HG02571 (cell line): ENCODE measurements at regions not wholly inside any gene's neighbourhood (a gene's known extent, or its start where the extent isn't known, plus 50 kb on each side); places are given as distances from the start of the nearest gene placed in this dataset.

ENCODE experiments used
- ATAC-seq: cut with Tn5 transposase; IDR thresholded peaks from one replicate; pipeline ENCODE4 v1.9.1; 2021; ENCODE audit warnings: mild to moderate bottlenecking, moderate library complexity; ENCODE audit not compliant: unreplicated experiment

DNA sequence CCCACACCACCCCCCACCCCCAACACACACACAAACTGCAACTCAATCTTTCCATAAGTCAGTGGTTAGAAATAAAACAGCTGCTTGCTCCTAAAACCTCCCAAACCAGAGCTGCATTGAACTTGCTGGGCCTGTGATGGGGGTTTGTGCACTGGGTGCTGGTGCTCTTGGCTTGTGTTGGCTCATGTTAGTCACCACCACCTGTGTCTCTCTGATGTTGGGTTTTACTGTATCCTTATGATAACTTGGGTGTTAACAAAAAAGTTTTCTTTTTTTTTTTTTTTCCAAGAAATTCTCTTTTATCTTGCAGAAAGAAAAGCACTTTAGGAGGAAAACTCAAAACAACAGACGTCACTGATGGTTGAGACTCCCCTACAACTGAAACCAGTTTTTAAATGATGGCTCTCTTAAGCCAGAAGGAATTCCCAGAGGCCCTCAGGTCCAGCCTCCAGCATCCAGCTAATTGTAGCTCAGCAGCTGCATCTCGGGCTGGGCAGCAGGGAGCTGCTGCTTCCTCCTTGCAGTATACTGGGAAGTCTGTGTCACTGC, 79.9 kb upstream of the DRD2 start:
- ATAC-seq, result no peak

DNA sequence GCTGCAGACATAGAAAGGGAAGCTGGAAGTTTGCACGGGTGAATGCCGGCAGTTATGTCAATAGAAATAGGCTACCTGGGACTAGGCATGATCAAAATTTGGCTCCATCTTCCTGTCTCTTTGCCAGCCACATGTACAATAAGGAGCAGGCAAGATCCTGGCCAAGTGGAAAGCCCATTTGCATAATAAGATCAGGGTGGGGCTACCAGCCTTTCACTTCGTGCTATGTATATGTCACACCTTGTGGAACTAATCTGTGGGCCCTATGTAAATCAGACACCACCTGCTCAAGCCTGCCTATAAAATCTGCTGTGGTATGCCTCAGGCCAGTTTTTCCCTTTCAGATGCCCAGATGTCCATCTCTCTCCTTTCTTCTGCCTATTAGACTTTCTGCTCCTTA, 79.3 kb upstream of the DRD2 start:
- ATAC-seq, result no peak

DNA sequence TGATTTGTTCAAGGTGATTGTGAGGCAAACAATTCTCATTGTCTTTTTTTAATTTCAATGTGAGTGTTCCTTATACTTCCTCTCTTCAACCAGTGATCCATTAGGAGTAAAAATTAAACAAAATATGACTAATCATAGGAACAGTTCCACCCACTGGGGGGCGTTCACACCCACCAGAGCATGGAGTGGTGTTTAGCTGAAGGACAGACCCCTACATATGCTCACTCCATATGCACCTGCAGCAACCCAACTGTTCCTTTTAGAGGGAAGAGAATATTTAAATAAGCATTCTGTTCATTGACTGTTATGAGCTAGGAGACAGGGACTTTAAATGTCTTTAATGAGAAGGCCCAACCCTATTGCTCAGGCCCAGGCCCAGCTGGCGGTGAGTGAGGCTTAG, 78.7 kb upstream of the DRD2 start:
- ATAC-seq, result no peak

DNA sequence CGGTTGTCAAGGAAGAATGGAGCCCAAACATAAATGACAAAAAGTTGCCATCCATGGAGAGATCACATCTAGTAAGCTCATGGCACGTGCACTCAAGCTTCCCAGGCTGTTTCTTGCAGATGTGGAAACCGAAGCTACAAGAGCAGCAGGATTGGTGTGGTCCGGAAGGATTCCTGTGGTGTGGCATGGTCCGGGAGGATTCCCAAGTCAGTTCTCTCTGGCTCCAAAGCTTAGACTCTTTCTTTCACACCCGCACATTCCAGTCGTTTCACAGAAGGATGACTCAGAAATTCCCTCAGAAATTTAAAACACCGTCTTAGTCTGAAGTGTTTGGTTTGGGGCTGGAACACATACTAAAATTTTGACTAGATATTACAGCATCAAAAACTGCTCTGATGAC, 78.0 kb upstream of the DRD2 start:
- ATAC-seq, result no peak

DNA sequence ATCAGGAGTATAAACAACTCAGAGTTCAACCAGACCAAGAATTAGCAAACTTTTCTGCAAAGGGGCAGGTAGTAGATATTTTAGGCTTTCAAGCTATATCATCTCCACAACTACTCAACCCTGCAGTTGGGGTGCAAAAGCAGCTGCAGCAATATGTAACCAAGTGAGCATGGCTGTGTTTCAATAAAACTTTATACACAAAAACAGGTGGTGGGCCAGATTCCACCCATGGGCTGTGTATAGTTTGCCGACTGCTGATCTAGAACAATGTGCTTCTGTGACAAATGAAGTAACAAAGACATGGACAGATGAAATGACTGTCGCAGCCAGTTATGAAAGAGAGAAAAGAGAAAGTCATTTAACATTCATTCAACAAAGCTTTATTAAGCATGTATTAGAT, 77.1 kb upstream of the DRD2 start:
- ATAC-seq, result no peak

DNA sequence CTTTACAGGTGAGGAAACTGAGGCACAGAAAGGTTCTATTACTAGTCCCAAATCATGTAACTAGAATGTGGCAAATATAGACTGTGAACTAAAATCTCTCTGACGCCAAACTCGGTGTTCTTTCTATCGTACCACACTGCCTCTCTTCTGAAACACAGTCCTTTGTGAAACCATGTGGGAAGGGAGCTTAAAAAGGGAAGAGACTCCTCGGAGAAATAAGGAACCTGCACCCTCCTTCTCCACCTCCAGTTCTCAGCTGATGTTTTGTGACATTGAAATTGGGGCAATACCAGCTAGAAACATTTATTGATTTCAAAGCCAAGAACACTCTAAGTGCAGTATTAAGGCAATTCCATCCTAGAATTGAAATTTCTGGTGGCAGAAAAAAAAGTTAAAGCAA, 76.4 kb upstream of the DRD2 start:
- no peak for ATAC-seq

DNA sequence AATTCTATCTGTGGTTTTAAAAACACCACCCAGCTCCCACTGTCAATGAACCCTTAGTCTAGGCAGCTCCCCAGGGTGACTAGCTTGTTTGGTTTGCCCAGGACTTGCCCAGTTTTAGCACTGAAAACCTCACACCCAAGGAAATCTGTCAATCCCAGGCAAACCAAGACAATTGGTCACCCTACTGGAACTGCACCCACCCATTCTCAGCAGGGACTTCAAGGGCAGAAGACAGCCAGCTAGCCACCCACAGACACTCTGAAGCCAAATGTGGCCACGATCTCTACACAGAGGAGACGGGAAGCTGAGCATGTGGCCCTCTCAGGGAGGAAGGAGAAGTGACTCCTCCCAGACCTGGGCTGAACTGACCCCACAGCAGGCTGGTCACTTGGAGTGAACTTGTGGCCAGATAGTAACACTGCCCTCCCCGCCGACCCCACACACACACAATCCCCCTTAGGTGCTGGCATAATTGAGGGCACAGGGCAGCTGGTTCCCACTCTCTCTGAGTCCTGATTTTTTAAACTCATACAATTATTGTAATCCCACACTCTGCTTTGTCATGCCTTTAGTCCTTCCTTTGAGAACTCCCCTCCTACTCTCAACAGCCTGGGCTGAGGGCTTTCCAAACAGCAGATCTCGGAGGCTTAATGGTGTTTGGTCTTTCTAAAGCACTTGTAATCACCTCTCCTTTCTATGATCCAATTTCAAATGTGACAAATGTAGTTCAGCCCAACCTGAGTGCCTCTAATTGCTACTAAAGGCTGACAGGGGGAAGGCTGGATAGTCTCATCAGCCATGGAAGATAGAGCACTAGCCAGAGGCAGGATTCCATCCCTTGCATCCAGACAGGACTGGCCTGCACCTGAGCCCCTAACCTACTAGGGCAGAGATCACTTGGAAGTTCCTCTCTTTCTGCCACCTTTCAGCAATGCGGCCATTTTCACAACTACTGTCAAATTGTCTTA, 74.7 kb upstream of the DRD2 start:
- no peak for ATAC-seq

DNA sequence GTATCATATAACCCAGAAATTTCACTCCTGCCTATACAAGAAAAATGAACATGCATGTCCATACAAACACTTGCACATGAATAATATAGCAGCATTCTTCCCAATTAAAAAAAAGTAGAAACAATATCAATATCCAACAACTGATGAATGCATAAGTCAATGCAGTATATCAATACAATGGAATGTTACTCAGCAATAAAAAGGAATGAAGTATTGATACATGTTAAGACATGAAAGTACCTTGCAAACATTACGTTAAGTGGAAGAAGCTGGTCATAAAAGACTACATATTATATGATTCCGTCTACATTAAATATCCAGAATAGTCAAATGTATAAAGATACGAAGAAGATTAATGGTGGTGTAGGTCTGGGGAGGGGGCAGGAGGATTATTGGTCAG, 73.9 kb upstream of the DRD2 start:
- ATAC-seq, result no peak

DNA sequence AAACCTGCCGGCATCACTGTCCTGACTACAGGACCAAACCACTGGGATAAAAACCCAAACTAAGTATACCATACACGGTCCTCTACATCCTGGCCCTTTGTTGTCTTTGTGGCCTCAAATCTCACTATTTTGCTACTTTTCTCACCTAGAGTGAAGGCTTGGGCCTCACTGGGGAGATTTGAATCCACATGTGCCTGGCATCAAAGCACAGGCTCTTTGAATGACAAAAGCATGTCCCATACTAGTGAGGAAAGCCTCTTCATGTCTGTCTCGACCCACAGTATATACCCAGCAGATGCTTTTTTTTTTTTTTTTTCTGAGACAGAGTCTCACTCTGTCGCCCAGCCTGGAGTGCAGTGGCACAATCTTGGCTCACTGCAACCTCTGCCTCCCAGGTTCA, 72.5 kb upstream of the DRD2 start:
- no peak for ATAC-seq

DNA sequence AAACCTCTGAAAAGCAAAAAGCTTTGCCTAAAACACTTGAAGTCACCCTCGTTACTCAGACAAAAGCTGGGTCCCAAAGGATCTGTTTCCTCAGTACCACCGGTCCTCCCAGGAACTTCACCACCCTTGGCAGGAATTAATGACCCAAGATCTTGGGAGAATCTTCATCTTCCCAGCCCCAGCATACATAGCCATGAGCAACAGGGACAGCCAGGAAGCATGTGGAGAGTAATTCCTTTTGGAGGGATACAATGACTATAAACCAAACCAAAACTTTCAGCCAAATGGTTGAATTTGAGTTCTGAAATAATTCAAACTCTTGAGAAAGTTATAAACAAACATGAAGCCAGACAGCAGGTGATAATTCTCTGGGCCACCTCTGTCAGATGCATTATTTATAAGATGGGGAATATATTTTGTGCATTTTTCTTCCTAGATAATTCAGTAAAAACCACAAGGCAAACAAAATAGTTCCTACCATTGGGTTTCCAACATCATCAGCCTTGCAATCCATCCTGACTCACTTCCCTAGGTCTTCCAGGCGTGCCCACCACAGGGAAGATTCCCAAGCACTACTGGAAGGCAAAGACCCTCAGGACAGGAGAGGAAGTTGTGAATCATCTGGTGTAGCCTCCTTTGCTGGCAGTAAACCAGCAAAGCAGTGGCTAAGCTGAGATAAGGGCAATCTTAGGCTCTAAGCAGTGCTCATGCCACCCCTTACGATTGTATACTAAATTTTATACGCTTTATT, 71.7 kb upstream of the DRD2 start:
- ATAC-seq, result no peak

DNA sequence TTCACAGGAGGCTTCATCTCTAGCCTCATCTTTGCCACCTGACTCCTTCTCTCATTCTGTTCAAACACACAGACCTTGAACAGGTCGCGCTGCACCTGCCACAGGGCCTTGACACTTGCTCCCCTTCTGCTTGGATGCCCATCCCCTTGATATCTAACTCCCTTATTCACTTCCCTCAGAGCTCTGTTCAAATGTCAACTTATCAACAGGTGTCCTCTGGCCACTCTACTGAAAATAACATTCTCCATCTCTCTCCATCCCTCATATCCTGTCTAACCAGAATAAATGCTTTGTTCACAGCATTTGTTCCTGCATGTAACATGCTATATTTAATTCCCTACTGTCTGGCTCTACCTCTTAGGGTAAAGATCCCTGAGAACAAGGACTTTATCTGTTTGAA, 67.2 kb upstream of the DRD2 start:
- ATAC-seq, result no peak

DNA sequence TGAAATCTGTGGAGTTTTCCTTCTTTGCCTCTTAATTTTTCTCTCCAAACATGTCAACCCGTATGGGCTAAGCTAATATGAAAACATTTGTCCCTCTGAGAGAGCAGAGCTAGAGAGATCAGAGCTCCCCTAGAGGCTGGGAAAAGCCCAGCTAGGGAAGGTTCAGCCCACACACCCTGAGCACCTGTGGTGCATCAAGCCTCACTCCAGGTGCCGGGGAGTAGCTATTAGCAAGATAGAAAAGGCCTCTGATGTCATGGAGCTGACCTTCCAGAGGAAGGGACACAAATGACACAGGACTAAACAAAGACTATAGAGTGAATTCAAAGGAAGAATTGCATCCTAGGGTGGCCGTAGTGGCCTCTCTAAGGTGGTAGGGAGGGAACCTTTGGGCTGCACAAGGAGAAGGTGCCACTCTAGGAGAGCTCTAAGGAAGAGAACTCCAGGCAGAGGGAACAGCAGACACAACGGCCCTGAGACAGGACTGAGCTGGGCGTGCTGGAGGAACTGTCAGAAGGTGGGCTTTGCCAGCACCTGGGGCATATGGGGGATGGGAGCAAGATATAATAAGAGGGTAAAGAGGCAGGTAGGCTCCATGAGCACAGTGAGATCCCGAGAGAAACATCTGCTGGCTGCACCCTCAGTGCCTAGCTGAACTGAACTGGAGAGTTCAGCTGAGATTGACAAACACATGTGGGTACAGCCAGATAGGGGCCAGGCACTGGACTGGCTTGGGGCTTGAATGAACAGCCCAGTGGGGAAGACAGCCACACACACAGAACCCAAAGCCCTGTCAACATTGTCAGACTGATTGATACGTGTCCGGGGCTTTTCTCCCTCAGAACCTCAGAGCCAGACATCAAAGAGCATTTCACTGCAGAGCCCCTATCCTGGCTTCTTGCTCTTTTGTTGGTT, 65.5 kb upstream of the DRD2 start:
- ATAC-seq, result no peak

DNA sequence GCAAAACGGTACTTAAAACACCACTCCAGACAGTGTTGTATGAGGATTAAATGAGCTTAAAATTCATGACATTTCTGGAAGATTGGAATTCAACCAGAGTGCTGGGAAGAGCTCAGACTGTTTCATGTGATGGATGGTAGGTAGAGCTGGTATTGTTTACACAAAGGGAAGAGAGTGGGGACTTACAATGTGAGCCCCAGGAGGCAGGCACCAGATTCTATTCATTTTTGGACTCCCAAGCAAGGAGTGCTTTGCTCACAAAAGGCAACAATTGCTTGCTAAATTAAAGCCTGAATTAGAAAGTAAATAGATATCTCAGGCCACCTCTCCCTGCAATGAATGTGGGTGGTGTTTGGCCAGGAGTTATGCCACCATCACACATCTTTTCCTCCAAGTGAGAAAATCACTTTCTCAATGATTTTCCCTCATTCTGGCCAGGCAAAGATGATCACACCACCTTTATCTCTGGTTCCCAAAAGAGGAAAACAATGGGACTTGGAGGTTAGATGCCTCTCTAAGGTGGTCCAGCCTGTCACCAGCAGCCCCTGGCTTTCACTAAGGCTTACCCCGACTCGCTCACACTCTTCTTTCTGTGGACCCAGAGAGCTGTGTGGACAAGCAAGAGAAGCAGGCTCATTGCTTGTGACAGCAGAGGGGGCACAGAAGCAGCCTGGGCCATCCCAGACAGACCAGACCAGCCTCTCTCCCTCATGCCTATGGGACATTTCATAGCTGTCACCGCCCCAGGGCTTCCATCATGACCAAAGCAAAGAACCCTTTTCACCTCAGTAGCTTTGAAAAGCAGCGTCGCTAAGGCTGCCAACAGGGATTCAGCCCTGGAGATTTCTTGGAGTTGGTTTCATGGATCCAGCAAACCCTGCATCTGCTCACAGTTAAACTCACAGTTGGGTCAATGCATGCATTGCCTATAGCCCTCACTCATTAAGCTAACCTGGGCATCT, 63.5 kb upstream of the DRD2 start:
- ATAC-seq, result no peak

DNA sequence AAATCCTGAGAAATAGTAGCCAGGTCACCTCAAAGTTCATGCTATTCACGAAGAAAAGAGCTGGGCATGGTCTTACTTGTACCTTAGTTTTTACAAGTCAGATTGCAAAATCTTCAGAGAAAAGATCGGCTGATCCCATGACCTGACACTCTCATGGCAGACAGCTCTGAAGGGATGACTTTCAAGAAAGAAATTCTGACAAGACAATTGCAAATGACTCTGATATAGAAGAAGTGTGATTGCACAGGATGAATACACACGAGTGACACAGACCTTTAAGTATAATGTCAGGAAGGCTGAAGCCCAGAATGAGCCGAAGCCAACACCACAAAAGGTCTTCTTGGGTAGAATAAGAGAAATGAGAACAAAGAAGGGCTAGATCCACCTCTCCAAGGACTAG, 59.4 kb upstream of the DRD2 start:
- ATAC-seq, result no peak

DNA sequence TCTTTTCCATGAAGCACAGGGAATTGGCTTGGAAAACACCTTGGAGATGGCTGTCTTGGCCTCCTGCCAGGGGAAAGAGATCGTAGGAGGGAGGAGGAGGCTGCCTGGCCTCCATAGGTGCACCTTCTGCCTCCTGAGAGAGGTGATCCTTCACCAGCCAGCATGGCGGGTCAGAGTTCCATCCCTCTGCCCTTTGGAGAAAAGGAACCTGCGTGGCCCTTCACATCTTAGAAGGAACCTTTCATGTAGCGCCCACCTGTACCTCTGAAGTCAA, 58.2 kb upstream of the DRD2 start:
- ATAC-seq, result no peak

DNA sequence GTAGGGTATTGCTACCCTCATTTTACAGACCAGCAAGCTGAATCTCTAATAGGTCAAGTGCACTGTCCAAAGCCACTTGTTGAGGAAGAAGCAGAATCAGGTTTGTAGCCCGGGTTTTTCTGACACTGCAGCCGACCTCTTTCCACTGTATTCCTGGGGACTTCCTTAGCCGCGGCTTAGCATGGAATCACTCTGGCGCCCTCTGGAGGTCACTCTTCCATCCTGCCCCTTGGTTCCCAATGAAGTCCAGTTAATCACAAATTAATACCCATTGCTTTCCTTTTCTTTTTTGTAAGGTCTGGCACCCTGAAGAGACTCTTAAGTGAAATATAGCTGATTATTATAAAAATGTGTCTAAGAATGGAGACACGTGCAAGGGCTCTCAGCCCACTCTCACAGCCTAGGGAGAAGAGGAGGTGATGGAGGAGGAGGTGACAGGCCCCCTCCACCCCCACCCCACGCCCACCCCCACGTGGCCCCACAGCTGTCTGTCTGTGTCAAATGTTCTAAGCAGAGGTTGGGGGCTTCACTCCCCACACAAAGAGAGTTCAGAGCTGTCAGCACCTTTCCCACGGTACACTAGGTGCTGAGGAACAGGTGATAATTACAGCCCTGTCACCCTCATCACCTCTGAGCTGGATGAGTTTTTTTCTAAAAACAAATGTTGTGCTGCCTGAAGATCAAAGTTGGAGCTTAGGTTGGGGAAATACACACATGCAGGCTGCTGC, 57.7 kb upstream of the DRD2 start:
- no peak for ATAC-seq

DNA sequence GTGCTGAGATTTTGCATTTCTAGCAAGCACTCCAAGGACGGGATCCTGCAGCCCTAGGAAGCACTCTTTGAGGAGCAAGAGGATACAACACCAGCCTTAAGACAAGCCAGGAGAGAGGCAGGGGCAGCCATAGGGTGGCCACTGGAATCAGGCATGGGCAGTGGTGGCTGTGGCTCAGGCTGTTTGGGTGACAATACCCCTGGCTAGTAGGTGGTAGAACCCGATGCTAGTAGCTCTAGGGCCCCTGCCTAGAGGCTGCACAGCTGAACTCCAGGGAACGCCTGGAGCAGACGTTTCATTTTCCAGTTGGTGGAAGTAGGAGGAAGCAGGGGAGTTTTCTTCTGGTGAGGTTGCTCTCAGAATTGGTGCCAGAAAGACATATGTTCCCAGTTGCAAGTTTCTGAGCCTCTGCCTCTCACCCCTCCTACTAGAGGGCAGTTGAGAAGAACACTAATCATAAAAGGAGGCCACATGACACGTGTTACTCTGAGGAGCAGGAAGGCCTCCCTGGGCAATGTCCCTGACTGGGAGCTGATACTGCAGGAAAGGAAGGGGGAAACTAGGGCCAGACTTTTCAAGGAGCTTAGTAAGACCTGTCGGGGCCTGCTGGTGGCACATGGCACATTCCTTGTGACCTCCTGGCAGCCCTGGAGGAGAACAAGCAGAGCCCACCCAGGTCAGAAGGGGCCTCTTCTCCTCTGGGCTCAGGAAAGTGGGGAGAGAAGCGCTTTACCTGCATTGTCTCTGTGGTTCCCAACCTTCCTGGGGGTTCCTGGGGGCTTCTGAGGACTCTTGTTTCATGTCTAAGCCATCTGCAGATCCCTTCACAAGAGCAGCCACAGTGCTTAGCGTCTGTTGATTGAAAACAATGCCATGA, 56.6 kb upstream of the DRD2 start:
- ATAC-seq, result no peak

DNA sequence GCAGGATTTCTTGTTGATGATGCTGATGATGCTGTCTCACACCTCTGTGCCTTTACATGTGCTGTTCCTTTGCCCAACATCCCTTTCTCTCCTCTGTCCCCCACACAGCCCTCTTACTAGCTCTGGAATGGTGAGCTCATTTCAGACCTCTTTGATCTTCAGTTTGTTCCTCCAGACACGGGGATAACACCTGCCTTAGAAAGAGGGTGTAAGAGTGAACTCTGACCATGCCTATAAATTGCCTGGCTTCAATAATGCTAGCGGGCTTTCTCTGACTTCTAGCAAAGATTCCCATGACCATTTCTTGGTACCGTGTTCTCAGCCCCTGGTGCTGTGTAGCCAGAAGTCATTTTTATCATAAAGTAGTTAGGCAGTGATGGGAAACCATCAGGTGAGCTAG, 55.9 kb upstream of the DRD2 start:
- no peak for ATAC-seq
